ENCODE measurements at regions not wholly inside any gene's neighbourhood (a gene's known extent, or its start where the extent isn't known, plus 50 kb on each side); places are given as distances from the start of the nearest gene placed in this dataset.

DNA sequence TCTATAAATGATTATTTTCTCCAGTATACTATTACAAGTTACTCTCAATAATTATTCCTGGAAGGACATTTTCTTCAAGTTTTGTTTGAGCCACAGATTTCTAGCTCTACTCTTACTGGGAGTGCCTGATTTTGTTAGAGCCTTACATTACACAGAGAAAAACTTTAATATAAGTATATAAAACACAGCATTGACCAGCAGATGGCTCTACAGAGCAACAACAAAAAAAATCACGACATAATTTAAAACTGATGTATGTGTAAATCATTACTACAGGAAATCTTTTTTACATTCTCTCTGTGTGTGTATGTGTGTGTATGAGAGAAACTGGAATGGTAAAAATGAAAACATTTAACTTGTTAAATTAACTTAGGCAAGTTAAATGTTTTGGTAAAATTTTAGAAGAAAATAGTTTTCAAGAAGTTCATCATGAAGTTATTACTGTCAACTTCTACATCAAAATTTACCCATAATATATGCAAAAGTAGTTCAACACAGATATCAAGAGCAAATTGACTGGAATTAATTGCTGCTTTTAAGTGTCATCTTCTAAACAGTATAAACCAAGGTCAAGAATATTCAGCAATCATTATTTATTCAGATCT, 103.3 kb downstream of the MDH1 start:
- DNase-seq (ENCODE audit: low spot score) = no peak
- peak; percentile 67 for ATAC-seq (ENCODE audit: low FRiP score)
- TF ChIP-seq, protein P1, sequence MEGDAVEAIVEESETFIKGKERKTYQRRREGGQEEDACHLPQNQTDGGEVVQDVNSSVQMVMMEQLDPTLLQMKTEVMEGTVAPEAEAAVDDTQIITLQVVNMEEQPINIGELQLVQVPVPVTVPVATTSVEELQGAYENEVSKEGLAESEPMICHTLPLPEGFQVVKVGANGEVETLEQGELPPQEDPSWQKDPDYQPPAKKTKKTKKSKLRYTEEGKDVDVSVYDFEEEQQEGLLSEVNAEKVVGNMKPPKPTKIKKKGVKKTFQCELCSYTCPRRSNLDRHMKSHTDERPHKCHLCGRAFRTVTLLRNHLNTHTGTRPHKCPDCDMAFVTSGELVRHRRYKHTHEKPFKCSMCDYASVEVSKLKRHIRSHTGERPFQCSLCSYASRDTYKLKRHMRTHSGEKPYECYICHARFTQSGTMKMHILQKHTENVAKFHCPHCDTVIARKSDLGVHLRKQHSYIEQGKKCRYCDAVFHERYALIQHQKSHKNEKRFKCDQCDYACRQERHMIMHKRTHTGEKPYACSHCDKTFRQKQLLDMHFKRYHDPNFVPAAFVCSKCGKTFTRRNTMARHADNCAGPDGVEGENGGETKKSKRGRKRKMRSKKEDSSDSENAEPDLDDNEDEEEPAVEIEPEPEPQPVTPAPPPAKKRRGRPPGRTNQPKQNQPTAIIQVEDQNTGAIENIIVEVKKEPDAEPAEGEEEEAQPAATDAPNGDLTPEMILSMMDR (IDR thresholded peaks at IDR 0.05) = no peak

DNA sequence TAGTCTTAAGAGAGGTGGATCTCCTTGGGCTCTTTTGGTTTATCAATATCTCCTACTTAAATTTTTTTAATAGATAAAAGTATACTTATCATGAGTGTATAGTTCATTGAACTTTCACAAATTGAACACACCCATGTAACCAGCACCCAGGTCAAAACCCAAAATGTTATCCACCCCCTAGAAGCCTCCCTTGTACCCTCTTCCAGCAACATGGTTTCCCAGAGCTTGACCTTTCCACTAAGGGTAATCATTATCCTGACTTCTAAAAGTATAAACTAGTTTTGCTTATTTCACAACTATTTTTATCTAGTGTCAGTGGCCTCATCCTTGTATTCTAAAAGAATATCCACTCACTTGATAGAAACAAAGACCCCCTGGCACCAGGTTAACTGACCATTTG, 106.8 kb downstream of the MDH1 start:
- TF ChIP-seq, protein P1 (IDR thresholded peaks at IDR 0.05) = no peak
- DNase-seq (ENCODE audit: low spot score) = no peak
- no peak for ATAC-seq (ENCODE audit: low FRiP score)

DNA sequence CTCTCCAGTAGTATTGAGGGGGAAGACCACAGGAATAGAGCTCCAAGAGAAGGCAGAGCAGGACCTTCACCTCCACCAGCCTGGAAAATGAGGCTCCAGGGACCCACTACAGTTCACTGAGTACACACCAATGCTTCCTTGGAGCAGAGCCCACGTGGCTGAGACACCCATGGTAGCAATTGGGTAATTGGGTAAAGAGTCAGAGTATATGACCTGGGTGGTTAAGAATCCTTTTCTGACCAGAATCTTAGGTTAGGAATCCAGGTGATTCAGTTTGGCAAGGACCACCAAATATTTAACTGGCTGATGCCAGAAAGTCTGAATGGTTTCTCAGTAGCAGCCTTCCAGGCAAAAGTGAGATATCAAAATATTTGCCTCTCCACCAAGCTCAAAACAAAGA, 107.7 kb downstream of the MDH1 start:
- no peak for DNase-seq (ENCODE audit: low spot score)
- ATAC-seq (ENCODE audit: low FRiP score) = no peak
- TF ChIP-seq, protein P1 (IDR thresholded peaks at IDR 0.05) = no peak

DNA sequence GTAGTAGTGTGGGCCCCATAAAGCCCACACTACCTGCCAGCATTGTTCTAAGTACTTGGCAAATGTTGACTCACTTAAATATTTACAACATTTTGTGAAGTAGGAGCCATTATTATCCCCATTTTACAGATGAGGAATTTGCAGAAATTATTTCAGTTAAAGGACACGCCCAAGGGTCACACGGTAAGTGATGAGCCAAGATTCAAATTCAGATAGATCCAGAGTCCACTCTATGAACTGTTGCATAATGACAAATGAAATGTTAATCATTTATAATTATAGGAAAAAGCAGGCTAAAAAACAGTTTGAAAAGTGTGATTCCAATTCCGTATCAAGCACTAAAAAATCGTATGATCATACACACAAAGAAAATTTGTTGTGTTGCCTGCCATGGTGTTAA, 108.4 kb downstream of the MDH1 start:
- no peak for DNase-seq (ENCODE audit: low spot score)
- ATAC-seq (ENCODE audit: low FRiP score) = no peak
- TF ChIP-seq, protein P1 (IDR thresholded peaks at IDR 0.05) = no peak

DNA sequence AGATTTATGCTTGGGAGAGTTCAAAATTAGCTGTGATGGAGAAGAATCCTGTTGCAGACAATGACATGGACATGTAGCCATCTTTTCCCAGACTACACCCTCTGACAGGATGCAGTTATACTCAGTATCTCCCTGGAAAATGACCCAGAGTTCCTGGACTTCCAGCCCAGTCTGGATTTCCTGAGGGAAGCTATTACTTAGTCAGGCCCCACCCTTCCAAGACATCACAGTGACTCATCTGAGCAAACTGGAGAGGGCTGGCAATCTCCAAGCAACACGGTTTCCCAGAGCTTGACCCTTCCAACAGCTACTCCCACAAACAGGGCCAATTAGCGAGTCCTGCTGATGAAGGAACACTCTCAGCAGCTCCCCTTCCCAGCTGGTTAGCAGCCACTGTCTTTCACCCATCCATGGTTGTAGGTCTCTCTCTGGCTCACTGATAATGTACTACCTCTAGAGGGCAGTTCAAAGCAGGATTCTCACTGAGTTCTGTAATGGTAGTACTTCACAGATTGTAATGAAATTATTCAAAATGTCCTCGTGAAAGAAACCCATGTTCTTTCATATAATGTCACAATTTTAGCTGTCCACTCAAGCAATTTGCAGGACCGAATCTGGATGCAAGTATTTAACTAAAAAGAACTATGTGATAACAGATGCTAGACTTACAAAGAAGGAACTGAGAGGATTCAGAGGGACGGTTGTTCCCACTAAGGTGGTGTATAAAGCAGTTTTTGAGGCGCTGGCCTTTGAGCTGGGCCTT, 110.2 kb downstream of the MDH1 start:
- ATAC-seq (ENCODE audit: low FRiP score) = peak; percentile 98
- peak; percentile 40 for DNase-seq (ENCODE audit: low spot score)
- TF ChIP-seq, protein P1 (IDR thresholded peaks at IDR 0.05) = no peak

DNA sequence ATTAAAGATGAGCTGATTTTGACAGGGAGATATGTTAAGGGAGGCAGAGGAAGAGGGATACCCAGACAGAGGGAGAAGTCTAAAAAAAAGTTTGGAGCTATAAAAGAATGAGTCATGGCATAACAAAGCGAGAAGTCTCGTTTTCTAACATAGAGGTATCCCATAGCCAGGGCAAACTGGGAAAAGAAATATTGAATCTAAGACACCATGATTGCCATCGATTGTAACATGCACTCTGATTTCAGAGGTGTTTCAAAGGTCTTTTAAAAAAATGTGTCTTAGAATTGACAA, 110.7 kb downstream of the MDH1 start:
- no peak for ATAC-seq (ENCODE audit: low FRiP score)
- TF ChIP-seq, protein P1 (IDR thresholded peaks at IDR 0.05) = no peak
- no peak for DNase-seq (ENCODE audit: low spot score)

DNA sequence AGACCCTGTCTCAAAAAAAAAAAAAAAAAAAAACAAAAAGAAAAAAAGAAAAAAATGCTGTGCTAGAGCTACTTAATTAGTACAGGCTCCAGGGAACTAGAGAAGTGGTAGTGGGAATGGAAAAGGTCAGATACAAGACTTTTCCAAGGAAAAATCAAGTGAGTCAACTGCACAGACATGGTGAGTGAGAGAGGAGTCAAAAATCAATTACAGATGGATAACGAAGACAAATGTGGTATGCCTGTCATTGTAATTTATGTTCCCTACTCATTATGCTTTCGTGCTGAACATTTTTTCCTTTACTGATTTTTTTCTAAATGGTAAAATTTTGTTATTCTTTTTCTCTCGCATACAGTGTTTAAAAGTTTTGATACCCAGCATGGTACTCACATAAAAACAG, 111.5 kb downstream of the MDH1 start:
- ATAC-seq (ENCODE audit: low FRiP score) (no peak), DNase-seq (ENCODE audit: low spot score) (no peak)
- TF ChIP-seq, protein P1 (IDR thresholded peaks at IDR 0.05) = no peak

Data from omental fat pad (tissue), 3 donors.